GM20431 (cell line): ENCODE measurements at regions not wholly inside any gene's neighbourhood (a gene's known extent, or its start where the extent isn't known, plus 50 kb on each side); places are given as distances from the start of the nearest gene placed in this dataset.
"Not testable (repeated sequence)": the region's sequence is repeated elsewhere in the genome, so short reads cannot be mapped to it uniquely, and the experiment has no call there.

Source experiments
- in situ Hi-C: fragments of 300-500 bp; cut with MseI, MboI; formaldehyde crosslinking; loops from one replicate; pipeline ENCODE4 v1.15.0; 2020; ENCODE audit warnings: low sequenced_read_pairs; ENCODE audit not compliant: unreplicated experiment

GRCh38 chr13:73321043-73321442 is 262.2 kb downstream of the KLF5 start:
- in situ Hi-C loops = no loop called here

GRCh38 chr13:73317140-73317539 is 258.3 kb downstream of the KLF5 start:
- in situ Hi-C loops = no loop called here

DNA sequence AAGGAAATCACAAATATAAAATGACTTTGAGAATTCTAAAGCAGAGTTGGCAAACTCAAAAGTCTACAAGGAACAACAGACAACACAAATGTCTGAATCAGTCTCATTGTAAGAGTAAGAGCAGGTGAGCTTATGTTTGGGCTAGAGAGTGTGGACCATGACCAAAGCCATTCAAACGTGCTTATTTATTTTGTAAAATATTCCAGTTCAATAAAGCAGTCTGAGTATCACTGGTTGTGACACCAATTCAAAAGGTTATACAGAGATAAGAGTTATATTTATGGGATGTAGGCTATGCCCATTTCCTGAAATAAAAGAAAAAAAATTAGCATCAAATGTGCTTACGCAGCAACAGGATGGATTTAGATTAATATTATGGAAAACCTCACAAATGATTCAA is 251.6 kb downstream of the KLF5 start:
- in situ Hi-C loops = no loop called here

DNA sequence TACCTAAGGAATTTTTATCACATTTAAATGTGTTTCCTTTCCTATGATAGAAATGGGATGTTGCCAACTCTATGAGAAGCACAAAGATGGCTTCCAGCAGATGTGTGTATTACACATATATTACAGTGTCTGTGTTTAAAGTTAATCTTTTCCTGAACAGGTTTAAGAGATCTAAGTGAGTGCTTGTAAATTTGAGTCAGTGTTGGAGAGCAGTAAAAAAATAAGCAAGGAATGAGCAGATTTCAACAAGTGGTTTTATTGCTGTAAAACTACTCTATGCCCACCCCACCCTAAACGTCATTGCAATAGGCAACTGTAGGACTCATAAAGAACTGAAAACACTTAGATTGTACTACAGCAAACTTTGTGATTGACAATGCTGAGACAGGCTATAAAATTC is 248.7 kb downstream of the KLF5 start:
- in situ Hi-C loops = no loop called here

GRCh38 chr13:73306688-73307087 is 247.9 kb downstream of the KLF5 start:
- in situ Hi-C loops = no loop called here

DNA sequence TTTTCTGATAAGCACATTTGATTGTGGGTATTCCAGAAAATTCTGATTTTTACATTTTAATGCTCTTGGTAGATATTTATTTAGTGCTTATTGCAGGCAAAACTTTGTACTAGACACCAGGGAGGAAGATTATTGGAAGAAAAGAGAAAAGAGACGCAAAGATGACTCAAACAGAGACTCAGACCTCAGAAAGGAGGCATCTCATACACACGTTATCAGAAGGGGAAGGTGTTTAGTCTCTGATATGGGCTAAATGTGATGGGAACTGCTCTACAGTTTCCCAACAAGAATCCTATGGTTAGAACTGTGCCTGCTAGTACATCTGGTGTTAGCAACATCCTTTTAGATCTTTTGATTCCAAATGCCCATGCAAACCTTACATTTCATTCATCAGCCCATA is 245.6 kb downstream of the KLF5 start:
- in situ Hi-C loops = no loop called here

GRCh38 chr13:73303851-73304250 is 245.0 kb downstream of the KLF5 start:
- in situ Hi-C loops = no loop called here

- in situ Hi-C loops = not testable (repeated sequence)
Measured at GRCh38 chr13:73301622-73302021, 242.8 kb downstream of the KLF5 start.

DNA sequence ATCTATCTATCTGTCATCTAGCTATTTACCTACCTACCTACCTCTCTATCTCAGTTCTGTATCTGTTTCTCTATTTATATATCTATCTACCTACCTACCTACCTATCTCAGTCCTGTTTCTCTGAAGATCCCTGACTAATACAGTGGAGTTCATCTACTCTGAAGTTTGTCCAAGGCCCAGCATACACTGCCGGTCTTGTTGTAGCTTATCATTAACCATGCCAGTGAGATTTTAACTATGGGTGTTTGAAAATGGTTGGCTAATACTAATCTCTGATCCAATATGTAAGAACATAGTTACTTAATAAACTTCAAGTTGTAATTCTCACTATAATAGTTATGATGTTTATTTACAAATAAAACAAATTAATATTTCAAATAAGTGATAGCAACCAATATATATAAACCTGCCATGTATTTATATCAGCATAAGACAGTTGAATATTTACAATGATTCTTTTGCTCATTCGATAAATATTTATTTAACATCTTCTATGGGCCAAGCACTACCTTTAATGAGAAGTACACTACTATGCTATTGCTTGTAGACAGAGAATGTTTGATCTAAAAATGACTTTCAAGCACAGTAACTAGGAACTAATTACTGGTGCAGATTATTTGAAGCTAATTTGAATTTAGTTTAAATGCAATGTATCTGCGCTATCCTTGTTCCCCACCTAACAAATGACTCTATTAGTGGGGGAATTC is 242.1 kb downstream of the KLF5 start:
- in situ Hi-C loops = no loop called here

- in situ Hi-C loops = no loop called here
Measured at GRCh38 chr13:73299787-73300186, 241.0 kb downstream of the KLF5 start.

- in situ Hi-C loops = no loop called here
Measured at GRCh38 chr13:73293913-73294523, 235.2 kb downstream of the KLF5 start.

- in situ Hi-C loops = no loop called here
Measured at GRCh38 chr13:73292127-73292526, 233.3 kb downstream of the KLF5 start.

DNA sequence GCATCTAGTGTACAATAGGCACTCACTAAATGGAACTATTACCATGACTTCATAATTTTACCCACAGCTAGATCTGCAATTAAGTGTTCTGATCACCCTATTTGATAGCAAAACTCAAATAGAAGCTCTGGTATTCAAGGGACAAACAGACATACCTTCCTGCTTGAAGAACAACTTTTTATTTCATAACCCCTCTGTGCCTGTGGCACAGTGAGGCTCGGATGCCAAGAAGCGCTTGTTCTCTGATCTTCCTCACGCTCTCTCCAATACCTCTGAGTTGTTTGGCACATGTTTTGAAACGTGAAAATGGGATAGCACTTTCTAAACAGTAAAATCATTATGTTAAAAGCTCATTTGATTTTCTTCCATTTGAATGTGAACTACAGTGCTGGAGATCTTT is 232.0 kb downstream of the KLF5 start:
- in situ Hi-C loops = no loop called here

DNA sequence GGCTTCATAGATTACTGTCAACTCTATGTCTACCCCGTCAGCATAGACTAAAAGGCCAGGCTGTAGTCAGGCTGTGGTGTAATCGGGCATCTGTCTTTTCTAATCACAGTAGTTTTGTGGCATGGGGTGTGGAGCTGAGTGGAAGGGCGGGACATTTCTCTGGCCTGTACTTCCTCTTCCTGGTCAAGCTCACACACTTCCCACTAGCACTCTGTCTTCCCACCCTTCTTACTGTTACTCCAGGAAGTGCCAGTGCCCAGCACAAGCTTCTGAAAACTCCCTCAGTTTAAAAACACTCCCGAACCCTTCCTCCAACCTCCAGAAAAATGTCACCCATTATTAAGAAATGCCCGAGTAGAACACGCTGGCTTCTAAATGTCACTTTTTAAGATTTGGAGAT is 229.8 kb downstream of the KLF5 start:
- in situ Hi-C loops = no loop called here

DNA sequence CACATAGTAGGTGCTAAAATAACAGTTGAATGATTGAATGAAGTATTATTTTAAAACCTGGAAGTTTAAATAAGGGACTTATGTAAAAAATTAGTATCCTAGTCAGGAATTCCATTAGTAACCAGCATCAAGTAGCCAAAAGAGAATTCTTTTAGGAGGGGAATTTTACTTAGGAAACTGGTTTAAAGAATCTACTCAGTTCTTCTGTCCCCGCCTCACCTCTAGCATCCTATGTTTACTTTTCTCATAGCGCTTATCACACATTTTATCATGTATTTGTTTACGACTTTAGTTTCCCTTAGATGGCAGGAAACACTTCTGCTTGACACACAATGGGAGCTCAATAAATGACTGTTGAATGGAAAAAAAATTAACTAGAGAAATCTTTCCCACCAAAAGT is 229.0 kb downstream of the KLF5 start:
- in situ Hi-C loops = no loop called here

GRCh38 chr13:73286942-73287620 is 228.3 kb downstream of the KLF5 start:
- in situ Hi-C loops = no loop called here

DNA sequence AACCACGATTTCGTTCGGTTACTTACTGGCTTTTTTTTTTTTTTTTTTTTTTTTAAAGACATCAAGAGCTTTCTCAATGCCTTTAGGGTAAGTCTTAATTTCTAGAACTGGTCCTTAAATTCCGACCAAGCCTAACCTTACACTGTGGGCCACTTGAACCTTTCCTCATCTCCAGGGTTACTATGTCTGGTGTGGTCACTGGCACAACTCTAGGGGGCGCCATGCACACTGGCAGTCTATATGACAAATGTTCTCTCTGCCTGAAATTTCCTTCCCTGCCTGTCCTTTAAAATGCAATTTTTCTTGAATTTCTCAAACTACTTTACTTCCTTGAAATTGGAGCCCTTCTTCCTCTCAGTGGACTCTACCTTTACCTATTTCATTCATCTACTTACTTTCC is 227.4 kb downstream of the KLF5 start:
- in situ Hi-C loops = no loop called here

DNA sequence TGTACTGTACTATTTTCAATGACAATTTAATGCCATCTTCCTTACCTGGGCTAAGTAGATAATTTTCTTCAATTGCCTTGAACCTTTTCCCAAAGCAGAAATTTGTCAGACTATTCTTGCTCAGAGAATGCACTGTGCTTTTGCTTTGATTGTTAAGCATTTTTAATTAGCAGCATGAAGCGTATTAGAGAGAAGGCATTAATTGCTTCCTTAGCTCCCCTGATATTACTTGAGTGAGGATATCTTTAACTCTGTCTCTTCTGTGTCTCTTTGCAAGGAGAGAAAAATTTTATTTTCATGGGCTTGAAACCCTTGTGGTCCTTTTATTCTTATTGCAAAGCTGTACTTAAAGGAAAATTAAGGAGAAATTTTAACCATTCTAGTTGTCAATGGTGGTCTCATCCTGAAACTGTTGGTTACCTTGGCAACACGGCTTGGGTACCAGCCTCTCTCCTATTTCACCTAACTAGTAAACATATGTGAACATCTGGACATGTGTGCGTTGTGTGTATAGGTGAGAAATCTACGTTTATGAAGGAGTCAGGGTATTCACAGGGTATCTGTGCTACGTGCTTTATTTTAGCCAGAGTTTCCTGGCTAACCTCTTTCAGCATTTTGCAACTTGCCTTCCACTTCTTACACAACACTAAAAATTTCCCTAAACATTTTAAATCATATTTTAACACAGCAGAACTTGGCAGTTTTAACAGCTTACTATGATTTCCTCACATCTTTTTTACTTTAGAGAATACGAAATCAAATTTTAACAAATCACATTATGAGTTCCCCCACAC is 225.5 kb downstream of the KLF5 start:
- in situ Hi-C loops = no loop called here

- in situ Hi-C loops = no loop called here
Measured at GRCh38 chr13:73283636-73284035, 224.8 kb downstream of the KLF5 start.

DNA sequence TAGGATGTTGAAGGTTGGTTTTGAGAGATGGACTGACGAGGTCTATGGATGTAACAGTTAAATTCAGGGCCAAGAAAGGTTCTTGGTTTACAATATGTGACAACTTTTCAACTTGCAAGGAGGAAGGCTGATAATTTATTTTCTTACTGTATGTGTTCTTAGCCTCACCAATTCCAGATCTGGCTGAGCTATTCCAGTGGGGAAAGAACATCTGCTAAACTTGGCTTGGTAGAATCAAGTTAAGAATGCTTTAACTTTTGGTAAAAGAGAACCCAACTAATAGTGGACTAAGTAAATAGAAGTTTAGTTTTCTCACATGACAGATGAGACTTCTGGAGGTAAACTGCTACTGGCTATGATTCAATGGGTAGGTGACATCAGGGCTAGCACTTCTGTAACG is 222.9 kb downstream of the KLF5 start:
- in situ Hi-C loops = no loop called here

GRCh38 chr13:73278186-73278585 is 219.4 kb downstream of the KLF5 start:
- in situ Hi-C loops = no loop called here
